Prostate gland (tissue), 2 donors: ENCODE measurements at regions not wholly inside any gene's neighbourhood (a gene's known extent, or its start where the extent isn't known, plus 50 kb on each side); places are given as distances from the start of the nearest gene placed in this dataset.

Source experiments
- POLR2A ChIP-seq: fragments of 450-650 bp; IDR thresholded peaks from one replicate; pipeline ENCODE4 v1.6.1; 2016; ENCODE audit warnings: antibody characterized with exemption, mild to moderate bottlenecking
- POLR2AphosphoS5 ChIP-seq: sonication (generic); formaldehyde crosslinking; IDR thresholded peaks from one replicate; pipeline ENCODE4 v1.6.1; 2017; ENCODE audit warnings: antibody characterized with exemption
- TF ChIP-seq, protein P1 (sequence below), 4 experiments: fragments of 200-600 bp in 2 of 4; fragments of 450-650 bp in 2 of 4; sonication (generic) in 2 of 4; IDR thresholded peaks; 1 replicate in 3 of 4; 2 replicates in 1 of 4; pipeline ENCODE4 v1.5.1; 2016 to 2019; ENCODE audit warnings: antibody characterized with exemption in 4 of 4, mild to moderate bottlenecking in 2 of 4, moderate library complexity in 2 of 4

- TF ChIP-seq, protein P1, sequence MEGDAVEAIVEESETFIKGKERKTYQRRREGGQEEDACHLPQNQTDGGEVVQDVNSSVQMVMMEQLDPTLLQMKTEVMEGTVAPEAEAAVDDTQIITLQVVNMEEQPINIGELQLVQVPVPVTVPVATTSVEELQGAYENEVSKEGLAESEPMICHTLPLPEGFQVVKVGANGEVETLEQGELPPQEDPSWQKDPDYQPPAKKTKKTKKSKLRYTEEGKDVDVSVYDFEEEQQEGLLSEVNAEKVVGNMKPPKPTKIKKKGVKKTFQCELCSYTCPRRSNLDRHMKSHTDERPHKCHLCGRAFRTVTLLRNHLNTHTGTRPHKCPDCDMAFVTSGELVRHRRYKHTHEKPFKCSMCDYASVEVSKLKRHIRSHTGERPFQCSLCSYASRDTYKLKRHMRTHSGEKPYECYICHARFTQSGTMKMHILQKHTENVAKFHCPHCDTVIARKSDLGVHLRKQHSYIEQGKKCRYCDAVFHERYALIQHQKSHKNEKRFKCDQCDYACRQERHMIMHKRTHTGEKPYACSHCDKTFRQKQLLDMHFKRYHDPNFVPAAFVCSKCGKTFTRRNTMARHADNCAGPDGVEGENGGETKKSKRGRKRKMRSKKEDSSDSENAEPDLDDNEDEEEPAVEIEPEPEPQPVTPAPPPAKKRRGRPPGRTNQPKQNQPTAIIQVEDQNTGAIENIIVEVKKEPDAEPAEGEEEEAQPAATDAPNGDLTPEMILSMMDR (IDR thresholded peaks at IDR 0.05), result no peak
- TF ChIP-seq POLR2A (no peak), POLR2AphosphoS5 (no peak)
Measured at GRCh38 chr14:95811813-95812212, 64.8 kb upstream of the TUNAR start.
